AG10803 (cell line): ENCODE measurements at regions not wholly inside any gene's neighbourhood (a gene's known extent, or its start where the extent isn't known, plus 50 kb on each side); places are given as distances from the start of the nearest gene placed in this dataset.

Source experiments
- DNase-seq: peaks from one replicate; pipeline ENCODE4 v3.0.0; 2010; ENCODE audit warnings: low read depth
- H3K4me3 ChIP-seq: 2 replicates; pipeline ENCODE4 v1.5.1; 2011; ENCODE audit warnings: mild to moderate bottlenecking, low read length, control low read depth
- CTCF ChIP-seq: conservative IDR thresholded peaks from 2 replicates; pipeline ENCODE4 v1.5.1; 2011; ENCODE audit warnings: mild to moderate bottlenecking, low read length, control low read depth, inconsistent platforms

DNA sequence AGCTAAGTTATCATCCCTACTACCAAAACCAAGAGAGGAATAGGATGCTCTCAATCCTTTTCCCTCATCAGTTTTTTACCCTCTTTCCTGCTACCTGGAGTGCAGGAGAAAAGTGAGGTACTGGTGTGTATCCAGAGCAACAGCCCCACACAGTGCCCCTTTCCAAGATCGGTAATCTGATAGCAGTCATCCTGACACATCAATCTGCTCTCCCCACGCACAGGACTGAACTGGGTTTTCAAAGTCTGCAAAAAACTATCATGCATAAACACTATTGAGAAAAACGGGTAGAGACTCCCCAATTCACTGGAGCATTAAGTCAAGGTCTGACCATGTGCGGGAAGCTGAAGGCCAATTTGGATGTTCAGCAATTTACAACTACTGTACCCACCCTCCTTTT lies 284.8 kb downstream of the RBM26 start:
- no peak for DNase-seq
- no peak for TF ChIP-seq CTCF
- H3K4me3 ChIP-seq: no peak overlapping the region

DNA sequence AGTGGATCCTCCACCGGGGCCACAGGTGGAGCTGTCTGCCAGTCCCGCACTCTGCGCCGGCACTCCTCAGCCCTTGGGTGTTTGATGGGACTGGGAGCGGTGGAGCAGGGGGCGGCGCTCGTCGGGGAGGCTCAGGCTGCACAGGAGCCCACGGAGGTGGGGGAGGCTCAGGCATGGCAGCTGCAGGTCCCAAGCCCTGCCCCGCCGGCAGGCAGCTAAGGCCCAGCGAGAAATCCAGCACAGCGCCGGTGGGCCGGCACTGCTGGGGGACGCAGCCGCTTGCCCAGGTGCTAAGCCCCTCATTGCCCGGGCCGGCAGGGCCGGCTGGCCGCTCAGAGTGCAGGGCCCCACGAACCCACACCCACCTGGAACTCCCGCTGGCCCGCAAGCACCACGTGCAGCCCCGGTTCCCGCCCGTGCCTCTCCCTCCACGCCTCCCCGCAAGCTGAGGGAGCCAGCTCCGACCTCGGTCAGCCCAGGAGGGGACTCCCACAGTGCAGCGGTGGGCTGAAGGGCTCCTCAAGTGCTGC lies 286.4 kb downstream of the RBM26 start:
- no peak for DNase-seq
- TF ChIP-seq CTCF: no peak
- H3K4me3 ChIP-seq: no peak overlapping the region

DNA sequence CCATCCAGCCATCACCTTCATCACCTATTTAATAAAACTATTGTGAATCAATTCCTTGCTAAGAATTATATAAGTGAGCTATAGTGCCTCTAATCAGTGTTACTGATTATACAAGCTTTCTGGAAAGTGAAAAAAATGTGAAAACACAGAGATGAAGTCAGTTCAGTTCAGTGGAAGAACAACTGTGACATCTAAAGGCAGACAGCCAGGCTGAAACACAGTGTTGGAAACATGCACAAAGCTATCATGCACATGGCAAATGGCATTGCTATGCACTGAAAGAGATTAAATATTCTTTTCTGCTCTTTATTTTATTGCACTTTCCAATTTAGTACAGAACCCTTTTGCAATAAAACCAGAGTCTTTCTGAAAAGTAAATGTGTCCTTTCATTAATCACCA lies 294.0 kb downstream of the RBM26 start:
- DNase-seq: no peak
- H3K4me3 ChIP-seq: no peak overlapping the region
- TF ChIP-seq CTCF: no peak

DNA sequence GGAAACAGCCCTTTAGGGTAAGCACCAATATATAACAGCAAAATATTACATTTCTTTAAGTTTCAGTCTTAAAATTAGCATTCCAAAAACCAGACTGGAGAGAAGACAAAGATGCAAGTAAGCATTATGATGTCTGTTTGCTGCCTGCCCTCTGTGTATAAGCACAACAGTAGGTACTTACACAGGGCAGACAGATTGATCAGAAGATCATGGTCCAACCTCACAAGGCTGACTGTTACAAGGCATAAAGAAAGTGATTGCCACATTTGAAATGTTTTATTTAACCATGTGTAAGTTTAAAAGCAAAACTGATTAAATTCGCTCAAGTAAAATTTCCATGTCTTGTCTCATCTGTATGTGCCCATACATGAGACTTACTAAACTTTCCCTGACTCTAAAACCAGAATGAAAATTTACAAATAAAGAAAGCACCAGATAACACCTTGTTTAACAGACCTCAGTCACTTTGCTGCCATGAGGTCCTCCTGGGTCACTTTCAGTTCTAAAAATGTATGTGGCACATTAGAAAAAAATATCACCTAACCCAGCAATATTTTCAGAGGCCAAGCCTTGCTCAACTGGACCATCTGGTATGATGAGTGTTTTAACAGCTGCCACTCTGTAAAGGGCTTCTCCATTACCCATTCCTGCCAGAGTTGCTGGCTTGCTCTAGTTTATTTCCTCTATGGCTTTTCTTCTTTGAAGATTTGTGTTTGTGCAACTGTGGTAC lies 297.0 kb downstream of the RBM26 start:
- no peak overlapping the region for H3K4me3 ChIP-seq
- DNase-seq: no peak
- TF ChIP-seq CTCF: no peak

DNA sequence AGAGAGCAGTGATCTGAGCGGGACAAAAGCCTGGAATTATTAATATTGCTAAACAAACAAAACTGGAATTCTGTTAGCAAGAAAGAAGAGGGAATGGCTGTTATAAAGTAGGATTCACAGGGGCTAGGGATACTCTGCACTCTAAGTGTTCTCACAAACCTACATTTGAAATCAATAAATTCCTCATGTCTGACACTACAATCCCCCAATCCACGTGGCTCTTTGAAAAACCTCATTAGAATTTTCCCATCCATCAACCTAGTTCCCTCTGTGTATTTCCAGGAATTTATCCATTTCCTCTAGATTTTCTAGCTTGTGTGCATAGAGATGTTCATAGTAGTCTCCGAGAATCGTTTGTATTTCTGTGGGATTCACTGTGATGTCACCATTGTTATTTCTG lies 307.5 kb downstream of the RBM26 start:
- no peak for TF ChIP-seq CTCF
- no peak for DNase-seq
- H3K4me3 ChIP-seq: no peak overlapping the region

- no peak for DNase-seq
- TF ChIP-seq CTCF: no peak
- no peak overlapping the region for H3K4me3 ChIP-seq
Observed at GRCh38 chr13:79097201-79097600, 308.9 kb downstream of the RBM26 start.

- no peak overlapping the region for H3K4me3 ChIP-seq
- no peak for DNase-seq
- TF ChIP-seq CTCF: no peak
Observed at GRCh38 chr13:79096099-79096498, 310.0 kb downstream of the RBM26 start.
